Putamen (tissue), 1 donor: ENCODE measurements at regions not wholly inside any gene's neighbourhood (a gene's known extent, or its start where the extent isn't known, plus 50 kb on each side); places are given as distances from the start of the nearest gene placed in this dataset.
"Not testable (repeated sequence)": the region's sequence is repeated elsewhere in the genome, so short reads cannot be mapped to it uniquely, and the experiment has no call there.

Experiments used
- DNase-seq: peaks from one replicate; pipeline ENCODE4 v3.0.0-alpha.2; 2016; ENCODE audit warnings: low spot score

- no peak for DNase-seq
Measured at GRCh38 chr5:63894690-63895089, 67.6 kb downstream of the HTR1A start.

GRCh38 chr5:63878788-63879187 is 83.5 kb downstream of the HTR1A start:
- DNase-seq: no peak

GRCh38 chr5:63877961-63878360 is 84.3 kb downstream of the HTR1A start:
- DNase-seq: no peak

GRCh38 chr5:63860379-63860778 is 101.9 kb downstream of the HTR1A start:
- DNase-seq: no peak

GRCh38 chr5:63854076-63854475 is 108.2 kb downstream of the HTR1A start:
- DNase-seq: no peak

- DNase-seq: no peak
Measured at GRCh38 chr5:63843190-63843589, 119.1 kb downstream of the HTR1A start.

GRCh38 chr5:63837437-63837836 is 124.8 kb downstream of the HTR1A start:
- no peak for DNase-seq

GRCh38 chr5:63831381-63831780 is 130.9 kb downstream of the HTR1A start:
- DNase-seq: no peak

GRCh38 chr5:63825984-63826383 is 136.3 kb downstream of the HTR1A start:
- no peak for DNase-seq

- DNase-seq: no peak
Measured at GRCh38 chr5:63823583-63823982, 138.7 kb downstream of the HTR1A start.

- DNase-seq: no peak
Measured at GRCh38 chr5:63822614-63823013, 139.6 kb downstream of the HTR1A start.

GRCh38 chr5:63820577-63820976 is 141.7 kb downstream of the HTR1A start:
- no peak for DNase-seq

- no peak for DNase-seq
Measured at GRCh38 chr5:63812693-63813092, 149.6 kb downstream of the HTR1A start.

- DNase-seq: no peak
Measured at GRCh38 chr5:63811961-63812360, 150.3 kb downstream of the HTR1A start.

- DNase-seq: no peak
Measured at GRCh38 chr5:63811286-63811685, 151.0 kb downstream of the HTR1A start.

GRCh38 chr5:63805151-63805550 is 157.1 kb downstream of the HTR1A start:
- no peak for DNase-seq

GRCh38 chr5:63803165-63803564 is 159.1 kb downstream of the HTR1A start:
- no peak for DNase-seq

- DNase-seq: no peak
Measured at GRCh38 chr5:63794979-63795378, 167.3 kb downstream of the HTR1A start.

GRCh38 chr5:63794296-63794695 is 167.9 kb downstream of the HTR1A start:
- no peak for DNase-seq

- DNase-seq: no peak
Measured at GRCh38 chr5:63774939-63775338, 187.3 kb downstream of the HTR1A start.

- DNase-seq: no peak
Measured at GRCh38 chr5:63768221-63768620, 194.0 kb downstream of the HTR1A start.

GRCh38 chr5:63760965-63761364 is 201.3 kb downstream of the HTR1A start:
- no peak for DNase-seq

- DNase-seq: no peak
Measured at GRCh38 chr5:63743096-63743798, 219.0 kb downstream of the HTR1A start.

- DNase-seq: not testable (repeated sequence)
Measured at GRCh38 chr5:63732880-63733279, 229.4 kb downstream of the HTR1A start.
